HG03196 (cell line): ENCODE measurements at regions not wholly inside any gene's neighbourhood (a gene's known extent, or its start where the extent isn't known, plus 50 kb on each side); places are given as distances from the start of the nearest gene placed in this dataset.
"Not testable (repeated sequence)": the region's sequence is repeated elsewhere in the genome, so short reads cannot be mapped to it uniquely, and the experiment has no call there.

Source experiments
- ATAC-seq: cut with Tn5 transposase; IDR thresholded peaks from one replicate; pipeline ENCODE4 v1.9.1; 2021; ENCODE audit not compliant: unreplicated experiment

- ATAC-seq = no peak
Measured at GRCh38 chr1:234922987-234923386, 205.7 kb downstream of the TOMM20 start.

- no peak for ATAC-seq
Measured at GRCh38 chr1:234921266-234922062, 207.2 kb downstream of the TOMM20 start.

GRCh38 chr1:234920843-234921140, 207.8 kb downstream of the TOMM20 start:
- no peak for ATAC-seq

- ATAC-seq = no peak
Measured at GRCh38 chr1:234920136-234920842, 208.3 kb downstream of the TOMM20 start.

- no peak for ATAC-seq
Measured at GRCh38 chr1:234918961-234919761, 209.5 kb downstream of the TOMM20 start.

- ATAC-seq = no peak
Measured at GRCh38 chr1:234918181-234918841, 210.3 kb downstream of the TOMM20 start.

- ATAC-seq = no peak
Measured at GRCh38 chr1:234917495-234918180, 211.0 kb downstream of the TOMM20 start.

GRCh38 chr1:234916840-234917239, 211.8 kb downstream of the TOMM20 start:
- no peak for ATAC-seq

GRCh38 chr1:234915924-234916675, 212.5 kb downstream of the TOMM20 start:
- ATAC-seq = no peak

- no peak for ATAC-seq
Measured at GRCh38 chr1:234914606-234915290, 213.9 kb downstream of the TOMM20 start.

GRCh38 chr1:234913771-234914170, 214.9 kb downstream of the TOMM20 start:
- ATAC-seq = no peak

GRCh38 chr1:234913278-234913649, 215.4 kb downstream of the TOMM20 start:
- ATAC-seq = no peak

- ATAC-seq = no peak
Measured at GRCh38 chr1:234912548-234913277, 215.9 kb downstream of the TOMM20 start.

- no peak for ATAC-seq
Measured at GRCh38 chr1:234911787-234912186, 216.8 kb downstream of the TOMM20 start.

GRCh38 chr1:234911136-234911535, 217.5 kb downstream of the TOMM20 start:
- not testable (repeated sequence) for ATAC-seq

GRCh38 chr1:234909851-234910250, 218.8 kb downstream of the TOMM20 start:
- ATAC-seq = no peak

GRCh38 chr1:234909307-234909810, 219.3 kb downstream of the TOMM20 start:
- no peak for ATAC-seq

- ATAC-seq = no peak
Measured at GRCh38 chr1:234908571-234908970, 220.1 kb downstream of the TOMM20 start.
